ENCODE measurements at regions not wholly inside any gene's neighbourhood (a gene's known extent, or its start where the extent isn't known, plus 50 kb on each side); places are given as distances from the start of the nearest gene placed in this dataset.

- no peak for DNase-seq
Measured at GRCh38 chr5:175765858-175766257, 105.5 kb upstream of the CPLX2 start.

- DNase-seq, result no peak
Measured at GRCh38 chr5:175766963-175767362, 104.4 kb upstream of the CPLX2 start.

- no peak for DNase-seq
Measured at GRCh38 chr5:175772747-175773533, 98.4 kb upstream of the CPLX2 start.

- DNase-seq, result no peak
Measured at GRCh38 chr5:175773534-175774070, 97.8 kb upstream of the CPLX2 start.

GRCh38 chr5:175775416-175775815 lies 96.0 kb upstream of the CPLX2 start:
- no peak for DNase-seq

GRCh38 chr5:175778951-175779503 lies 92.4 kb upstream of the CPLX2 start:
- peak; percentile 27 for DNase-seq

GRCh38 chr5:175783739-175784138 lies 87.6 kb upstream of the CPLX2 start:
- no peak for DNase-seq

- no peak for DNase-seq
Measured at GRCh38 chr5:175784230-175784629, 87.1 kb upstream of the CPLX2 start.

GRCh38 chr5:175785681-175786080 lies 85.7 kb upstream of the CPLX2 start:
- DNase-seq, result no peak

- no peak for DNase-seq
Measured at GRCh38 chr5:175788155-175788787, 83.1 kb upstream of the CPLX2 start.

- DNase-seq, result no peak
Measured at GRCh38 chr5:175789670-175790069, 81.7 kb upstream of the CPLX2 start.

- DNase-seq, result no peak
Measured at GRCh38 chr5:175790796-175791195, 80.6 kb upstream of the CPLX2 start.

- DNase-seq, result no peak
Measured at GRCh38 chr5:175795959-175796358, 75.4 kb upstream of the CPLX2 start.

GRCh38 chr5:175796536-175797499 lies 74.6 kb upstream of the CPLX2 start:
- DNase-seq, result peak; percentile 92

GRCh38 chr5:175797521-175798038 lies 73.8 kb upstream of the CPLX2 start:
- no peak for DNase-seq

- DNase-seq, result no peak
Measured at GRCh38 chr5:175798626-175799025, 72.8 kb upstream of the CPLX2 start.

GRCh38 chr5:175800656-175801081 lies 70.7 kb upstream of the CPLX2 start:
- no peak for DNase-seq

- DNase-seq, result no peak
Measured at GRCh38 chr5:175802361-175802760, 69.0 kb upstream of the CPLX2 start.

- DNase-seq, result no peak
Measured at GRCh38 chr5:175803254-175803653, 68.1 kb upstream of the CPLX2 start.

GRCh38 chr5:175803736-175804454 lies 67.5 kb upstream of the CPLX2 start:
- DNase-seq, result no peak

- DNase-seq, result no peak
Measured at GRCh38 chr5:175805256-175806011, 65.9 kb upstream of the CPLX2 start.
